Upper lobe of left lung (tissue), 4 donors: ENCODE measurements at regions not wholly inside any gene's neighbourhood (a gene's known extent, or its start where the extent isn't known, plus 50 kb on each side); places are given as distances from the start of the nearest gene placed in this dataset.

ENCODE experiments used
- POLR2A ChIP-seq, 4 donors: fragments of 450-650 bp; IDR thresholded peaks; one replicate each; pipeline ENCODE4 v1.5.1; 2016 to 2017; ENCODE audit warnings: antibody characterized with exemption in 4 of 4, mild to moderate bottlenecking in 2 of 4
- POLR2AphosphoS5 ChIP-seq, 2 donors: sonication (generic); formaldehyde crosslinking; IDR thresholded peaks; one replicate each; pipeline ENCODE4 v1.5.1; 2017; ENCODE audit warnings: antibody characterized with exemption in 2 of 2
- TF ChIP-seq, protein P1 (sequence below), 6 experiments: fragments of 450-650 bp in 4 of 6; fragments of 200-600 bp in 2 of 6; sonication (generic) in 2 of 6; IDR thresholded peaks; one replicate each; pipeline ENCODE4 v1.5.1; 2016 to 2019; ENCODE audit warnings: antibody characterized with exemption in 6 of 6

DNA sequence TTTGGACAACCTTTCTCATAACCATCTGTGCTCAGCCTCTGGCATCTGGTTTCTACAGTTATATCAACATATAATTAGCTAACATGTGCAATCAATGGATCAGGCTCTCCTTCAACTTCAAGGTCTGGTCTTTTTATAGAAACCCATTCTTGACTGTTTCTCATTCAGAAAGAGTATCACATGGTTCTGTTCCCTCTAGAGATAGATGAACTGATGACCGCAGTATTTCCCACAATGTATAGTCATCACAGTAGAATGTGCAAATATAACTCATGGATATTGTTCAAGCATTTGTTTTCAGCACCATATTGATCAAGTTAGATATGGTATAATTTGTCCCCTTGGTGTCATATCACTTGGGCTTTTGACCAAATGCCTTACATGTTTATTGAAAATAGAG, 656.2 kb downstream of the FRK start:
- TF ChIP-seq, protein P1, sequence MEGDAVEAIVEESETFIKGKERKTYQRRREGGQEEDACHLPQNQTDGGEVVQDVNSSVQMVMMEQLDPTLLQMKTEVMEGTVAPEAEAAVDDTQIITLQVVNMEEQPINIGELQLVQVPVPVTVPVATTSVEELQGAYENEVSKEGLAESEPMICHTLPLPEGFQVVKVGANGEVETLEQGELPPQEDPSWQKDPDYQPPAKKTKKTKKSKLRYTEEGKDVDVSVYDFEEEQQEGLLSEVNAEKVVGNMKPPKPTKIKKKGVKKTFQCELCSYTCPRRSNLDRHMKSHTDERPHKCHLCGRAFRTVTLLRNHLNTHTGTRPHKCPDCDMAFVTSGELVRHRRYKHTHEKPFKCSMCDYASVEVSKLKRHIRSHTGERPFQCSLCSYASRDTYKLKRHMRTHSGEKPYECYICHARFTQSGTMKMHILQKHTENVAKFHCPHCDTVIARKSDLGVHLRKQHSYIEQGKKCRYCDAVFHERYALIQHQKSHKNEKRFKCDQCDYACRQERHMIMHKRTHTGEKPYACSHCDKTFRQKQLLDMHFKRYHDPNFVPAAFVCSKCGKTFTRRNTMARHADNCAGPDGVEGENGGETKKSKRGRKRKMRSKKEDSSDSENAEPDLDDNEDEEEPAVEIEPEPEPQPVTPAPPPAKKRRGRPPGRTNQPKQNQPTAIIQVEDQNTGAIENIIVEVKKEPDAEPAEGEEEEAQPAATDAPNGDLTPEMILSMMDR (IDR thresholded peaks at IDR 0.05): no peak
- TF ChIP-seq POLR2A (IDR thresholded peaks at IDR 0.05): no peak
- no peak for TF ChIP-seq POLR2AphosphoS5 (IDR thresholded peaks at IDR 0.05)
